HG03095 (cell line): ENCODE measurements at regions not wholly inside any gene's neighbourhood (a gene's known extent, or its start where the extent isn't known, plus 50 kb on each side); places are given as distances from the start of the nearest gene placed in this dataset.
"Not testable (repeated sequence)": the region's sequence is repeated elsewhere in the genome, so short reads cannot be mapped to it uniquely, and the experiment has no call there.

Source experiments
- ATAC-seq: cut with Tn5 transposase; IDR thresholded peaks from one replicate; pipeline ENCODE4 v1.9.1; 2021; ENCODE audit warnings: moderate library complexity; ENCODE audit not compliant: unreplicated experiment

DNA sequence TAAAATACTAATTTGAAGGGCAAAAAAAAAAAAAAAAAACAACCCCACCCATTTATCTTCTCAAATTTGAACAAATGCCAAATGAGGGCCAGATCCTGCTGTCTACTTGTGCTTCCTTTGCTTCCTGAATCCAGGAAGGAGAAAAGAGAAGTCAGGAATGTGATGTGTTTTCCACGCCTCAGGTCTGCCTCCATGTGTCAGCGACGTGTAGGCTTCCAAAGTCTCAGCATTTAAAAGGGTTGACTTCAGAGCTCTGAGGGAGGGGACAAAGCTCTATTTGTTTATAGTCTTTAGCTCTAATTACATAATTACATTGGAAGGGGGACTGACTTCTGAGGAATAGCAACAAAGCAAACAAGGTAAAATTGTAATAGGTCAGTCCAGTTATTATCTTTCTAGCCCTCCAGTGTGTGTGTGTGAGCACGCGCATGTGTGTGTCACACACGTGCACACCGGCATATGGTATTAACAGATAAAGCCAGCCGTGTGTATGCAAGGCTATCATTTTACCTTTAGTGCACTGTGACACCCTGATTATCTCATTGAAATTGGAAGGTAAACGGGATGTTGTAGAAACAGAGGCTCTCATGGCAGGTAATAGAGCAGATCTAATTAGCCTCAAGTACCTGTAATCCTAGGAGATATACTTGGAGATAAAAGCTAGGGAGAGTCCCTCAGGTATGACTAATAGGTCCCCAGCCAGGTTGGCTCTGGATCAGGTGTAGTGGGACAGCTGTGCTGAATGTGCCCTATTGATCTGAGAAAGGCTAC is 911.4 kb upstream of the ZEB2 start:
- no peak for ATAC-seq

DNA sequence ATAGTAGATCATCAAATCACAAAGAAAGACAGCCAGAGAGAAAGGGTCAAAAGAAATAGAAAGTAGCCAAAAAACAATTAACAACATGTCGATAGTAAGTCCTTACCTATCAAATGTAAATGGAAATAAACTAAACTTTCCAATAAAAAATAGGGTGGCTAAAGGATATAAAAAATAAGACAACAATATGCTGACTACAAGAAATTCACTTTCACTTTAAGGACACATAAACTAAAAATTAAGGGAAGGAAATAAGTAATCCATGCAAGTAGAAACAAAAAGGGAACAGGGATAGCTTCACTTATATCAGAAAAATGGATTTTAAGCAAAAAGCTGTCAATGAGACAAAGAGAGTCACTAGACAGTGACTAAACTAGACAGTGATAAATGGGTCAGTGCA is 903.9 kb upstream of the ZEB2 start:
- ATAC-seq, result no peak

DNA sequence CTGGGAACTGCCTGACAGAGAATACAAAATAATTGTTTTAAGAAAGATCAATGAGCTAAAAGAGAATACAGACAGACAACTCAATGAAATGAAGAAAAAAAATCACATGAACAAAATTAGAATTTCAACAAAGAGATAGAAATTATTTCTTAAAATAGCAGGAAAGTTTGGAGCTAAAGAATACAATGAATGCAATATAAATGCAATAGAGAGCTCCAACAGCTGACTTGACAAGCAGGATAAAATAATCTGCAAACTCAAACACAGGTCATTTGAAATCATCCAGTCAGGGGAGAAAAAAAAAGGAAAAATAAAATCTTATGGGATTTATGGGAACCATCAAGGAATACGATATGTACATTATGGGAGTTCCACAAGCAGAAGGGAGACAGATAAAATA is 902.7 kb upstream of the ZEB2 start:
- no peak for ATAC-seq

DNA sequence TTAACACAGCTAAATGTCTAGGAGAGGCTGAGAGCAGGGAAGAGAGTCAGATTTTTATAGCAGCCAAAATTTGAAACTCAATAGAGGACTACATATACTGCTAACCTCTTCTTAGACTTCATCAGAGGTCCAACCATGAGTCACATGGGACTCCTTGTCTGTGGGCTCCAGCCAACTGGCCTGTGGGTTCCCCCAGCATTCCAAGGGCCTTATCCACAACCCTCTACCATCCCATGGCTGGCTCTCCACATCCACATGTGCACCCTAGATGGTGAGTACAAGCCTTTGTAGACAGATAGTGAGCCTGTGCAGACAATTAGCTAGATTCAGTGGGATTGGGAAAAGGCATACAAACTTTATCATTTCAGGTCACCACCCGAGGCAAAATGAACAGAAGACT is 901.9 kb upstream of the ZEB2 start:
- no peak for ATAC-seq

DNA sequence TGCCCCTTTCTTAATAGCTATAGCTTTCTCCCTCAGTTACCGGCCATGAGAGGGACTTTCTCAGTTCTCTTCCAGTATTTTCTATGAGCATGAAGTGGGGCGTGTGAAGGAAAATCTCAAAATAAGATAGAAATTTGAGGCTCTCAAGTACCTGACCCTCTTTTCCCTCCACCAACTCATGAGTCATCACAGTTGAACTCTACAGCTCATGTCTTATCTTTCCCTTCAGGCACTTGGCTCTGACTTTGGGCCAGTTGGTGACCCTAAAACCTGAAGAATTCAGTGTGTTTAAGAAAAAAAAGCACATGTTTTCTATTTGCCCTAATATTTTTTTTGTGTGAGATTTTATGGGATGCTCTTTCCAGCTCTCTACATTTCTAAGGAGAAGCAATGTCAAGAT is 896.7 kb upstream of the ZEB2 start:
- ATAC-seq, result no peak

DNA sequence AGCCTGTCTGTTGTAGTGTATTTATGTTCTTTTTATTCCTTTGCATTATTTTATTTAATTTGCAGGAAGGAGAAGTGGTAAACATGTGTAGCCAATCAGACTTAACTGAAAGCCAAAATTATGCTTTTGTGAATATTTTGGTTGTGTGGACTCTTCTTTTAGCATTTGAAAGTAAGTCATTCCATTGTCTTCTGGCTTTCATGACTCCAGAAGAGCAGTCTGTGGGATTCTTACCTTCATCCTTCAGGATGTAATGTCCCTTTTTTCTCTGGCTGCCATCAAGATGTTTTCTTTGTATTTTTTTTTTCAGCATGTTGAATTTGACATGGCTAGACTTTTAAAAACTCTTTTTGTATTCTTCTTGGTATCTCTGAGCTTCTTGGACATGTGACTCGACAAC is 895.2 kb upstream of the ZEB2 start:
- ATAC-seq, result no peak

DNA sequence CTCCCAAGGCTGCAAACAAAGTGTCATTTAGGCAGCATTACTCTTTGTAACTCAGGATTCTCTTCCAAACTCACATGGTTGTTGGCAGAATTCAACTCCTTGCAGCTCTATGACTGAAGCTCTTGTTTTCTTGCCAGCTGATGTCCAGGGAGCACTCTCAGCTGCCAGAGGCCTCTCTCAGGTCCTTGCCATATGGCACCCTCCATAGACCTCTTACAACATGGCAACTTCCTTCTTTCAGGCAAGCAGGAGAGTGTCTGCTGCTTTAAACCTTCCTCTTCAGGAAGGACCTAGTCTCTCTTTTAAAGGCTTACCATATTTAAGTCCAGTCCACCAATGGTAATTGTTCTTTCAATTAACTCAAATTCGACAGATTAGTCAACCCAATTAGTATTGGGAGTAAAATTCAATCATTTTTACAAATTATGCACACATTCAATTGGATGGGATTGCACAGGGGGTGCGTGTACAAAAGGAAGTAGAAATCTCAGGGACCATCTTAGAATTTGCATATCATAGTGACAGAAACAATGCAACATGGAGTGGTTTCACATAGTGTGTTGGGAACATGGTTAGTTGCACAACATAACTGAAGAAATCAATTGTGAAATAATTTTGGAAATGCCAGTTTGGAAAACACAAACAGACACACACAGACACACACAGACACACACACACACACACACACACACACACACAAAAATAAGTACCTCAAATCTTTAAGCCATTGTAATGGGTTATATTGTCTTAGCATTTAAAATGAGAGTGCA is 893.5 kb upstream of the ZEB2 start:
- ATAC-seq, result no peak

DNA sequence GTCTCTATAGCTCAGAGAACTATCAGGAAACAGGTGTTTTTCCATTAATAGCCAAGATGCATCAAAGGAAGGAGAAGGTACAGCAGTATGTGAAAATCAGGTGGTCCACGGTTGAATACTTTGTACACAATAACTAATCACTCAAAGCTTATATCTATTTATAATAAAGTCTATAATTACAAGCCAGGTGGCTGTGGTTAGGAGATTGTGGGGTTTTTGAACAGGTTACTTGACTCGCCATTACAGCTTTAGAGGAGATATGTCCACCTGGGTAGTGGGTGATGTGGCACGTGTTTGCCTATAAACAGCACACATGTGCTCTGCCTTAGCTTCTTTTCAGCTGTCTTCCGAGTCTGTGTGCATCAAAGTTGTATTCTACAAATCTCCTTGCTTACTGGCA is 892.2 kb upstream of the ZEB2 start:
- ATAC-seq, result peak; percentile 40

DNA sequence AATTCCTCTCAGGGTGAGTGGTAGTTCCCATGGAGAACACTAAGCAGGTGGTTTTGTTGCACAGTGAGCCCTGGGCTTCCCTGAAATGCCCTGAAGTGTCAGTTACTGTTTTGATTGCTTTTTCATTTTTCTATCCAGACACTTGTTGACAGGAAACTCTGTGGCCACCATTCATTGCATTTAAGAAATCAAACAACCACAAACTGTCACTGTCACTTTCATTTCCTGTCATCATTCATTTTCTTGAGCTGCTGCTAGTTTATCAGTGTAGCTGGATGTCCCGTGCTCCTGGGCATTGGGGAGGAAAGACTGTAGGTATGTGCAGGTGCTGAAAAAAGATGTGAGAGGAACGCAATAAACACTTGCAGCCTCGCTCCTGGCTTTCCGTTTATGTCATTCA is 891.6 kb upstream of the ZEB2 start:
- ATAC-seq, result peak; percentile 92

DNA sequence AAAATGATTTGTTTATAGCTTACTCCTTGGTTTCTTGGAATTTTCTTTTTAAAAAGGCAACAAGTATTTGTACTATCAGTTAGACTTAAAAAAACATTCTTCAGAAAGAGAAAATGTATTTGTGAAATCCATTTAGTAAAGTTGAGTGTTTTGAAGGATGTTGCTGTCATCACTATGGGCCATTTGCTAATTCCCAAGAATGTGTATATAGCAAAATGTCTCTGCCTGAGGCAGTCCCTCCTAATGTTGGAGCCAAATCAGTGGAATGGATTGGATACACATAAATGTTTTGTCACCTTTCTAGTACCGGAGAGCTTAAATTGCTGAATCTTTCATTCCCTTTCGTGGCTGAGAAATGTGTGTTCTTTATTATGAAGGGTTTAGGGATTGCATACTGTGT is 890.2 kb upstream of the ZEB2 start:
- ATAC-seq, result no peak

DNA sequence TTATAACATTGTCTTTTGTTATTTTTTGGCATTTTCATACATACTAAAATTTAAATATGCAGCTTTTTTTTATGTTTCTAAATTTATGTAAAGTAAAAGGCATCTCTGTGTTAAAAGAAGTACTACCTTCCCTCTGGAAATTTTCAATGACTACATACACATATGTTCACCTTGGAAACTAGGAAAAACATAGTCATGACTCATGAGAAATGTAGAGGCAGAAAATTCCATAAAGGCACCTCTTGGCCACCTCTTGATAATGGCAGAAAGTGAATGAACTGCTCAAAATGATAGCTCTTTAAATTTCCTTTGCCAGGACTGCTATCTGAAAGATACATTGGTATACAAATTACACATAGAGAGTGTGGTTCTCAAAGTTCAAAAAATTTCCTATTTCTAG is 889.1 kb upstream of the ZEB2 start:
- no peak for ATAC-seq

DNA sequence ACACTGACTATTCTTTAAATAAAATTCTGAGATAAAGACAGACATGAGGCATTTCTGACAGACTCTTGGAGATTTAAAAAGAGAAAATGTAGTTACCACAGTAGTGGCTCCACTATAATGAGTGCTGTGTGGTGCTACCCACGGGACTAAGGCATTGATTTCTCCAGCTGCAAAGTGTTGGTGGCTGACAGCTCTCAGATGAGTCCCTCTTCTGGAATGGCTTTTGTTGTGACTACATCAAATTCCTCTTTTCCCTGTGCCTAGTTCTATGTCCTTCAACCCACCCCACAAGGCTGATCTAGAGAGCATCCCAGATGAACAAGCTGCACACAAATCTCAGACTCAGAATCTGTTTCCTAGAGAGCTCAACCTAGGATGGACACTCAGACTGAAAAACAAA is 884.8 kb upstream of the ZEB2 start:
- ATAC-seq, result no peak

DNA sequence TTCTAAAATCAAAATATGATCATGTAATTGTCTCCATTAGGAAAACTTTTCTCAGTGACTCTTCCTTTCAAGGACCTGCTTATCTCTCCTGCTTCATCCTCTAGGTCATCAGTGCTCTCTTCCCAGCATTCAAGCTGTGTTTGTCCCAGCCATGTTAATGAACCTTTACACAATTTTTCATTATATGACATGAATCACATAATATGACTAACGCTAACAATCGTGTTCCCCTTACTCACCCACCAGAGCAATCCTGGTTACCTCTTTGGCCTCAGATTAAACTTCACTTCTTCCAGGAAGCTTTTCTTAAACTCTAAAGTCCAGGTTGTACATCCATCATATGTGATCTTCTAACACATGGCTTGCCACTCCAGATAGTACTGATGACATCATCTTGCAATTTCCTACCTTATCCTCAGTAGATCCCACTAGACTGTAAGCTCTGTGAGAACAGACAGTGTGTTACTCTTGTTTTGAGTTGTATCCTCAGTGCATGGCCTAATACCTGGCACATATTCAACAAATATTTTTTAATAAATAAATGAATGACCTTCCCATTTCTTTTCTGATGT is 882.9 kb upstream of the ZEB2 start:
- ATAC-seq, result no peak

DNA sequence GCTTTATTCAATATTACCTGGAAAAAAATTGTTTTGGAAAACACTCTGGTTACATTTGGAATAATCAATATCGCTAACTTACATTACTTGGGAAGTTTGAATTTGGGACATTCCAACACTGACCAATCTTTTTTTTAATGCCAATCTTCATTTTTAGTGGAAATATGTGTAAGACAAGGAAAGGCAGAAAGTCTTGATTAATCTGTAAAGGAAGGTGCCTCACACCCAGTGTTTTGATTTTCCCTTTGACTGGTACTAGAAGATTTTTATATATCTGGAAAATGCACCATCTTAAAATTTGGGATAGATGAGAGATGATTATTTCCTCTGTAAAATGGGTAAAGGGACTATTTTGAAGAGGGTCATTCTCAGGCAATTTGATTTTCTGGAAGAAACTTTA is 879.2 kb upstream of the ZEB2 start:
- ATAC-seq, result no peak

DNA sequence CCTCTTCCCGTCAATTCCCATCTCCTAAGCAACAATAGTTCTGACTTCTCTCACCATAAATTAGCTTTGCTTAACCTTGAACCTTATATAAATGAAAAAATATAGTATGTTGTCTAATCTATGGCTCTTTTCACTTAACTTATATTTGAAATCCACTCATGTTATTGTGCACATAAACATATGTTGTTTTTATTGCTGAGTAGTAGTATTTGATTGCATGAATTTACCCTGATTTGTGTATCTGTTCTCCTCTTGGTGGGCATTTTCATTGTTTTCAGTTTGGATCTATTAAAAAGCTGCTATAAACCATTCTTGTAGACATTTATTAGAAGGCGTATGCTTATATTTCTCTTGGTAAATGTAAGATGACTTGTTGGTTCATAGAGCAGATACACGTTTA is 874.3 kb upstream of the ZEB2 start:
- ATAC-seq, result no peak

DNA sequence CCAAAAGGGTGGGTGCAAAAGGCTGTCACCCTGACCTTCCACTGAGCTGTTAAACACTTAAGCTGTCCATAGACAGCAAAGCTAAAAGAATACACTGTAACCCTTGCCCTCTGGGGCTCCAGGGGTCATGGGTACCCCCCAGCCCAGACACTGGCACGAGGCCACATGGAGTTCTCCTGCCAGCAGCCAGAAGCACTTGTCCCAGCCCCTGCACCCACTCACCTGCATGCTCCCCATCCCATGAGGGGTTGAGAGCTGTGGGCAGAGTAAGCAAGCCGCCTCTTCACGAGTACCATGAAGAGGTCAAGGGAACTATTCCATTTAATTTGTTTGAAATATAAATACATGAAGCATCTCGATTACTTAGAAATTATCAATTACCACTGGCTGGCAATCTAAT is 867.1 kb upstream of the ZEB2 start:
- ATAC-seq, result no peak

DNA sequence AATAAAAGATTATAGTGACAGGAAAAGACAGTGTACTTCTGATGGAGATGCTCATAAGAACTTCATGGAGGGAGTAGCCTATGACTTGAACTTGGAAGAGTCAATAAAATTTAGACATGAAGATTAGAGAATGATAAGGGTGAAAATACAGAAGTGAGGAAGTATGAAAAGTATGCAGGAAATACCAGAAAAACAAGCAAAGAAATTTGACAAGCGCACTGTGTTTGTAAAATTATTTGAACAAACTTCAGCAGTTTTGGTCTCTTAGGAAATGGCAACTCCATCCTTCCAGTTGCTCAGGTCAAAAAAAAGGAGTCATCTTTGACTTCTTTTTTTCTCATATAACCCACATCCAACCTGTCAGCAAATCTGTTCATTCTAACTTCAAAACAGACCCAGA is 864.0 kb upstream of the ZEB2 start:
- ATAC-seq, result no peak

DNA sequence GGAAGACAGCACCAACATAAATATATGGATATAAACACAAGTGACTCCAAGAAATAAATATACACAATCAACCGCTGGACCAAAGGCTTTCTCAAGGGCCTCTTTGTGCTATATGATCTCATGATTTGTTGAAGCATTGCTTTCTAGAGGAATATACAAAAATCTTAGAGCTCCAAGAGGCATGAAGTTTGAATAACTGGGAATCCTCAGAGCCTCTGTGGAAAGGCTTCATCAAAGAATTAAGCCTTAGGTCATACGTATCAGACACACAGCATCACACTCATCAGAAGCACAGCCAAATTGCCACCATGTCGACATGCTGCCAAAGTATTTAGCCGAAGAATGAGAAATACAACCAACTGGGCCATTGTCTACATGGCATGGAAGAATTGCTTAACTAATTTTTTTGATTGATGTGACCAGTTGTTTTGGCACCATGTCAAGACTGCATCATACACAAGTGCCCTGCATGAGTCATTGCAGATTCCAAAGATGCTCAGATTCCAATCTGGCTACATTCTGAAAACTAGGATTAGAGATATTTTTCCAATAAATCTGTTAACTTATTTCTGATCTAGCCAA is 860.6 kb upstream of the ZEB2 start:
- no peak for ATAC-seq

DNA sequence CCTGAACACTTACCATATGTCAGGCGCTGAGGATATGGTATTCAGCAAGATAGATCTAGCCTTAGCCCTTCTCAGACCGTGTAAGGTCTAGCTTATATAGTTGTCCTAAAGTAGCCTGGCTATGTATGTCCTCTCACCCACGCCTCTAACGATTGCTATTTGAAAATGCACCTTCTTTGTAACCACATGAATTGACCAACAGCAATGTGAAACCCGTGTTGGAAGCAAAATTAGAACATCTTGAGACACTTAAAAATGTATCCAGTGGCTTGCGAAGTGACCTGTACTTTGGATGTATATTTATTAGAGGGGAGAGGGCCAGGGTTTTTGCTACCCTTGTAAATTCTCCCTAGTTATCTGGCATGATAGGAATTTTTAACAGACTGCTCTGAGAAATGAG is 860.0 kb upstream of the ZEB2 start:
- ATAC-seq, result no peak

DNA sequence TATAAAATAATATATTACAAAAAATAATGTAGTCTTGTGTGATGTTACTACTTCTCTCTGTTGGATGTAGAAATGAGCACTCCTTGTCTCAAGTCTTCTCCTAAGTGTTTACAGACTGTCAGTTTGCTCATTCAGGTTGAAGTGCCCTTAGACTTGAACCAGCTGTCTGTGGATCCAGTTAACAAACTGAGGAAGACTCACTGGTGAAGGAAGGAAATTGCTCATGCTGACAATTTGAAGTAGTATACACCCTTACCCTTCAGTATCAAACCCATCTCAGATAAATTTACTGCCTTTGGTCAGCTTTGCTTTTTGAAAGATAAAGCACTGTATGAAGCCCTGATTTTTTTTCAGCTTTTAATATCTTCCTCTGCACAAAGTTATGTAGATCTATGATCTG is 854.2 kb upstream of the ZEB2 start:
- no peak for ATAC-seq

DNA sequence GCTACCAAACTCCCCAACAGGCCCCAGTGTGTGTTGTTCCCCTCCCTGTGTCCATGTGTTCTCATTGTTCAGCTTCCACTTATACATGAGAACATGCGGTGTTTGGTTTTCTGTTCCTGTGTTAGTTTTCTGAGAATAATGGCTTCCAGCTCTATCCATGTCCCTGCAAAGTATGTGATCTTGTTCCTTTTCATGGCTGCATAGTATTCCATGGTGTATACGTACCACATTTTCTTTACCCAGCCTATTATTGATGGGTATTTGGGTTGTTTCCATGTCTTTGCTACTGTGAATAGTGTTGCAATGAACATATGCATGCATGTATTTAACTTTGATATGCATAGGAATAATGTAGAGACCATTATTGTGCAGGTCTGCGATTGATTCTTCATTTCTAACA is 847.4 kb upstream of the ZEB2 start:
- not testable (repeated sequence) for ATAC-seq

DNA sequence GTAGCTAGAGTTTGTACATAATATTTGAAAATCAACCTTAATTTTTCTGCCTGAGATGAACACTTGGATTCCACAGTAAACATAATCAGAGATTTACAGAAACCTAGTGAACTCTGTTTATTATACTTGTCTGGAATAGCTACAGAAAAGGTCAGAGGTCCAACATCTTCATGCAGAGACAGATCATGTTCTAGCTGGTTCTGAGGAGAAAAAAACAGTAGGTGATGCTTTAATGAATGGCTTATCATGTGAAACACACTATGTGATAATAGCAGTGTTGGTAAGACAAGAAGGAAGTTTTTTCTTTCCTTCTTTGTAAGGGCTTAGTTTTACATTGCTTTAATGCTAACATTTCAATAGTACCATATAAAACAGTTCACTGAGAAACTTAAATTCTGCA is 846.4 kb upstream of the ZEB2 start:
- ATAC-seq, result no peak
